GM23338 (cell line): ENCODE measurements at regions not wholly inside any gene's neighbourhood (a gene's known extent, or its start where the extent isn't known, plus 50 kb on each side); places are given as distances from the start of the nearest gene placed in this dataset.

ENCODE experiments used
- ATAC-seq: fragments of 200-7000 bp; cut with Tn5 transposase; 3 replicates; pipeline ENCODE4 v1.9.1; 2020
- DNase-seq: peaks from one replicate; pipeline ENCODE4 v3.0.0-alpha.2; 2015; ENCODE audit warnings: low spot score
- H2AFZ ChIP-seq: fragments of 200-600 bp; sonication (generic); 2 replicates; pipeline ENCODE4 v1.8.0; 2016; ENCODE audit warnings: antibody characterized with exemption, mild to moderate bottlenecking, moderate library complexity
- H3F3A ChIP-seq: fragments of 200-600 bp; sonication (generic); replicated peaks from 2 replicates; pipeline ENCODE4 v1.8.0; 2017; ENCODE audit warnings: antibody characterized with exemption, mixed run types, low read depth
- H3K27ac ChIP-seq: fragments of 200-600 bp; sonication (generic); 2 replicates; pipeline ENCODE4 v1.6.1; 2016; ENCODE audit warnings: low read depth
- H3K27me3 ChIP-seq: fragments of 200-600 bp; sonication (generic); 2 replicates; pipeline ENCODE4 v1.8.0; 2016; ENCODE audit warnings: mild to moderate bottlenecking, mixed run types, moderate library complexity; ENCODE audit not compliant: insufficient read depth
- H3K36me3 ChIP-seq: fragments of 200-600 bp; sonication (generic); 2 replicates; pipeline ENCODE4 v1.8.0; 2016; ENCODE audit warnings: mild to moderate bottlenecking; ENCODE audit not compliant: insufficient read depth
- H3K4me1 ChIP-seq: fragments of 200-600 bp; sonication (generic); 2 replicates; pipeline ENCODE4 v1.8.0; 2016; ENCODE audit warnings: mild to moderate bottlenecking, moderate library complexity; ENCODE audit not compliant: insufficient read depth
- H3K4me2 ChIP-seq: fragments of 200-600 bp; sonication (generic); 2 replicates; pipeline ENCODE4 v1.7.1; 2017; ENCODE audit warnings: mixed run types
- H3K4me3 ChIP-seq: fragments of 200-600 bp; sonication (generic); 2 replicates; pipeline ENCODE4 v1.6.1; 2016; ENCODE audit warnings: mixed run types
- H3K79me2 ChIP-seq: fragments of 200-600 bp; sonication (generic); replicated peaks from 2 replicates; pipeline ENCODE4 v1.8.0; 2017; ENCODE audit warnings: mild to moderate bottlenecking; ENCODE audit not compliant: insufficient read depth
- H3K9me2 ChIP-seq: fragments of 200-600 bp; sonication (generic); 2 replicates; pipeline ENCODE4 v1.8.0; 2017; ENCODE audit not compliant: insufficient read depth
- H4K20me1 ChIP-seq: fragments of 200-600 bp; sonication (generic); replicated peaks from 2 replicates; pipeline ENCODE4 v1.8.0; 2017; ENCODE audit warnings: mild to moderate bottlenecking; ENCODE audit not compliant: insufficient read depth
- H3K27ac Mint-ChIP-seq: 2 replicates; pipeline ENCODE4 v1.8.0; 2020; ENCODE audit warnings: inconsistent platforms, mild to moderate bottlenecking, moderate library complexity, mixed read lengths
- H3K27me3 Mint-ChIP-seq: 3 replicates; pipeline ENCODE4 v1.8.0; 2022; ENCODE audit warnings: low read depth, mild to moderate bottlenecking, moderate library complexity, mixed read lengths, inconsistent platforms; ENCODE audit not compliant: insufficient read depth, poor library complexity
- H3K36me3 Mint-ChIP-seq: 3 replicates; pipeline ENCODE4 v1.8.0; 2021; ENCODE audit warnings: low read depth, mild to moderate bottlenecking, inconsistent platforms, moderate library complexity, mixed read lengths
- H3K4me1 Mint-ChIP-seq: 3 replicates; pipeline ENCODE4 v1.8.0; 2020; ENCODE audit warnings: mild to moderate bottlenecking, inconsistent platforms, mixed read lengths
- H3K4me3 Mint-ChIP-seq: 3 replicates; pipeline ENCODE4 v1.8.0; 2021; ENCODE audit warnings: moderate library complexity, mild to moderate bottlenecking, inconsistent platforms, mixed read lengths
- H3K9me3 Mint-ChIP-seq: 3 replicates; pipeline ENCODE4 v1.8.0; 2020; ENCODE audit warnings: moderate library complexity, mild to moderate bottlenecking, inconsistent platforms, mixed read lengths
- CREB1 ChIP-seq: fragments of 250-450 bp; sonication (Bioruptor Pico); IDR thresholded peaks from 2 replicates; pipeline ENCODE4 v1.5.0; 2020; ENCODE audit warnings: low read depth, mild to moderate bottlenecking, moderate library complexity
- CTCF ChIP-seq, 2 experiments: fragments of 200-600 bp in 1 of 2; sonication (generic) in 1 of 2; conservative IDR thresholded peaks; 2 replicates each; pipeline versions ENCODE4 v1.5.1 to v1.6.1; 2016 to 2017; ENCODE audit warnings: antibody characterized with exemption in 2 of 2, low read depth in 2 of 2, mild to moderate bottlenecking in 2 of 2, moderate library complexity in 1 of 2
- REST ChIP-seq: IDR thresholded peaks from one replicate; pipeline ENCODE4 v1.6.1; 2018; ENCODE audit warnings: antibody characterized with exemption; ENCODE audit not compliant: unreplicated experiment
- ZNF114 ChIP-seq: fragments of 250-450 bp; sonication (Bioruptor Pico); IDR thresholded peaks from 2 replicates; pipeline ENCODE4 v1.5.0; 2020; ENCODE audit warnings: mild to moderate bottlenecking, moderate library complexity
- ZNF462 ChIP-seq: fragments of 250-450 bp; sonication (Bioruptor Pico); IDR thresholded peaks from 2 replicates; pipeline ENCODE4 v1.5.0; 2020; ENCODE audit warnings: mild to moderate bottlenecking, moderate library complexity

GRCh38 chr16:62424206-62424605 lies 388.0 kb upstream of the CDH8 start (continued):
- no peak for TF ChIP-seq REST

GRCh38 chr16:62408760-62409159 lies 372.5 kb upstream of the CDH8 start:
- ATAC-seq (peak; percentile 94), DNase-seq (peak; percentile 81)
- no peak overlapping the region for H2AFZ ChIP-seq
- no peaks in the 10 kb centered on the region for H3K27me3 Mint-ChIP-seq
- H3K4me2 ChIP-seq: no peak overlapping the region
- no peaks in the 10 kb centered on the region for H3F3A ChIP-seq
- H3K36me3 ChIP-seq: no peaks in the 10 kb centered on the region
- no peak overlapping the region for H3K27ac ChIP-seq
- peaks cover 6% of the 10 kb centered on the region; the same call in 1 of the 2 replicates for H3K4me1 ChIP-seq
- H3K4me3 Mint-ChIP-seq: no peak overlapping the region
- no peak overlapping the region for H3K27ac Mint-ChIP-seq
- no peaks in the 10 kb centered on the region for H3K9me3 Mint-ChIP-seq
- H4K20me1 ChIP-seq: no peaks in the 10 kb centered on the region
- H3K4me3 ChIP-seq: no peak overlapping the region
- H3K4me1 Mint-ChIP-seq: peaks cover 12% of the 10 kb centered on the region
- TF ChIP-seq CREB1 (CRISPR knock-in tag) (no peak), CTCF (conservative IDR thresholded peaks at IDR 0.05; ENCODE audit: low read depth in 2 of 2) (peak; percentile 53 to 88)
- no peaks in the 10 kb centered on the region for H3K9me2 ChIP-seq
- no peaks in the 10 kb centered on the region for H3K36me3 Mint-ChIP-seq
- H3K79me2 ChIP-seq: no peaks in the 10 kb centered on the region
- peaks cover 14% of the 10 kb centered on the region; the same call in 1 of the 2 replicates for H3K27me3 ChIP-seq

- Mint-ChIP-seq H3K9me3 (no peaks in the 10 kb centered on the region), H3K36me3 (no peaks in the 10 kb centered on the region), H3K27me3 (no peaks in the 10 kb centered on the region), H3K27ac (no peak overlapping the region), H3K4me3 (no peak overlapping the region), H3K4me1 (peaks cover 12% of the 10 kb centered on the region)
- Histone ChIP-seq H4K20me1 (no peaks in the 10 kb centered on the region), H3K4me3 (no peak overlapping the region), H3K27ac (no peak overlapping the region), H3K36me3 (no peaks in the 10 kb centered on the region), H3F3A (no peaks in the 10 kb centered on the region), H3K27me3 (peaks cover 14% of the 10 kb centered on the region; the same call in 1 of the 2 replicates), H3K9me2 (no peaks in the 10 kb centered on the region), H3K4me2 (no peak overlapping the region), H3K4me1 (peaks cover 6% of the 10 kb centered on the region; the same call in 1 of the 2 replicates), H3K79me2 (no peaks in the 10 kb centered on the region), H2AFZ (no peak overlapping the region)
- no peak for ATAC-seq
- no peak for DNase-seq
- TF ChIP-seq ZNF114 (CRISPR knock-in tag): no peak
- no peak for TF ChIP-seq CTCF (conservative IDR thresholded peaks at IDR 0.05; ENCODE audit: low read depth in 2 of 2)
- TF ChIP-seq ZNF462 (CRISPR knock-in tag): no peak
These were observed 370.1 kb upstream of the CDH8 start for GRCh38 chr16:62406387-62406786.
